ENCODE measurements at regions not wholly inside any gene's neighbourhood (a gene's known extent, or its start where the extent isn't known, plus 50 kb on each side); places are given as distances from the start of the nearest gene placed in this dataset.

DNA sequence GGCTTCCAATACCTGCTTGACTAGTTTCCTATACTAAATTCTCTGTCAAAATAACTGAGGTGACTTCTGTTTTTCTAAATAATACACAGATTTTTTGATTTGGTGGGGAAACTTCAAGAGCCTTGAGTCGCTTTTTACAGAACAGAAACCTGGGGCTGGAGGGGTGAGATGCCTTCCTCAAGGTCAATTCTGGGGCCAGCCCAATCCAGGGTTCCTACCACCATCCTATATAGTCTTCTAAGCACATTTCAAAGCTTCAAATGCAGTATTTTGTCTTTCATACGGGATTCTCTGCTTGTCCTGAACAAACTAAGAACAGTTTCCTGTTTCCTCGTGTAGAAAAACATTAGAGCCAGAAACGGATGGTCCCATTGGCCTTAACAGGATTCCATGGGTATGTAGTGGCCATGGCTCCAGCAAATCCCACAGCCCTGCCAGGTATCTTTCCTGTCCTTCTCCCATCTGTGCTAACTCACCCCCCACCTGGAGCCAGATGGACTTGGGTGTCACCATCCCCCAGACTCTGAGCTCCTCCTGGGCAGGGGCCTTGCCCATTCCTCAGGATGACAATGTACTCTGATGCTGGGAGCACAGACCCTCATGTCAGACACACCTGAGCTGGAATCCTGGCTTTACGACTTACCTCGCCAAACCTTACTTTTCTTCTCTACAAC lies 146.9 kb downstream of the KLF13 start:
- TF ChIP-seq, protein P1, sequence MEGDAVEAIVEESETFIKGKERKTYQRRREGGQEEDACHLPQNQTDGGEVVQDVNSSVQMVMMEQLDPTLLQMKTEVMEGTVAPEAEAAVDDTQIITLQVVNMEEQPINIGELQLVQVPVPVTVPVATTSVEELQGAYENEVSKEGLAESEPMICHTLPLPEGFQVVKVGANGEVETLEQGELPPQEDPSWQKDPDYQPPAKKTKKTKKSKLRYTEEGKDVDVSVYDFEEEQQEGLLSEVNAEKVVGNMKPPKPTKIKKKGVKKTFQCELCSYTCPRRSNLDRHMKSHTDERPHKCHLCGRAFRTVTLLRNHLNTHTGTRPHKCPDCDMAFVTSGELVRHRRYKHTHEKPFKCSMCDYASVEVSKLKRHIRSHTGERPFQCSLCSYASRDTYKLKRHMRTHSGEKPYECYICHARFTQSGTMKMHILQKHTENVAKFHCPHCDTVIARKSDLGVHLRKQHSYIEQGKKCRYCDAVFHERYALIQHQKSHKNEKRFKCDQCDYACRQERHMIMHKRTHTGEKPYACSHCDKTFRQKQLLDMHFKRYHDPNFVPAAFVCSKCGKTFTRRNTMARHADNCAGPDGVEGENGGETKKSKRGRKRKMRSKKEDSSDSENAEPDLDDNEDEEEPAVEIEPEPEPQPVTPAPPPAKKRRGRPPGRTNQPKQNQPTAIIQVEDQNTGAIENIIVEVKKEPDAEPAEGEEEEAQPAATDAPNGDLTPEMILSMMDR (IDR thresholded peaks at IDR 0.05; ENCODE audit: poor library complexity), result no peak
- TF ChIP-seq EZH2phosphoT487 (IDR thresholded peaks at IDR 0.05; ENCODE audit: low read depth, severe bottlenecking, unreplicated experiment), result no peak
- no peak for TF ChIP-seq EZH2 (IDR thresholded peaks at IDR 0.05; ENCODE audit: borderline replicate concordance)

Data from hepatocyte (in vitro differentiated cells).